HG02642 (cell line): ENCODE measurements at regions not wholly inside any gene's neighbourhood (a gene's known extent, or its start where the extent isn't known, plus 50 kb on each side); places are given as distances from the start of the nearest gene placed in this dataset.

ENCODE experiments used
- ATAC-seq: cut with Tn5 transposase; IDR thresholded peaks from one replicate; pipeline ENCODE4 v1.9.1; 2021; ENCODE audit warnings: mild to moderate bottlenecking; ENCODE audit not compliant: unreplicated experiment, poor library complexity

DNA sequence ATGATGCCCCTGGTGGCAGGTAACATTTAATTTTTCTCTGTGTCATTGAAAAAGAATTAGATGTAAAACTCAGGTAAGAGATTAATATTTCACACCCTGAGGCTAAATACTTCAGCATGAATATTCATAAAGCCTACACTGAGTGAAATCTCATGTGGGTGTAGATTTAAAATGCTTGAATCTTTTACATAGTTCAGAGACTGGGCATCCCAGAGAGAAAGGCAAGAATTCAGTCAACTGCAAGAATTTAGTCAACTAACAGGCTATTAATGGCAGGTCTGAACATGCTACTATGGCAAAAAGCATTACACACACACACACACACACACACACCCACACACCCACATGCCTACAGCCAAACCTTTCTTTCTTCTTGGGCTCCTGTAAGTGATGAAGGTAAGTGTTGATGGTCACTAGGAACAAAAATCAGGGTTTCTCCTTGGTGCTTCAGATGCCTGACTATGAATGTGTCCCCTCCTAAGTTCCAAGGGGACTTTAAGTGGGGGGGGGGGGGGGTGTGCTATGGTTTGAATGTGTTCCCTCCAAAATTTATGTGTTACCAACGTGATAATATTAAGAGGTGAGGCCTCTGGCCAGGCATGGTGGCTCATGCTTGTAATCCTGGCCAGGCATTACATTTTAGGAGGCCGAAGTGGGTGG is 63.7 kb upstream of the PSMD7 start:
- no peak for ATAC-seq

DNA sequence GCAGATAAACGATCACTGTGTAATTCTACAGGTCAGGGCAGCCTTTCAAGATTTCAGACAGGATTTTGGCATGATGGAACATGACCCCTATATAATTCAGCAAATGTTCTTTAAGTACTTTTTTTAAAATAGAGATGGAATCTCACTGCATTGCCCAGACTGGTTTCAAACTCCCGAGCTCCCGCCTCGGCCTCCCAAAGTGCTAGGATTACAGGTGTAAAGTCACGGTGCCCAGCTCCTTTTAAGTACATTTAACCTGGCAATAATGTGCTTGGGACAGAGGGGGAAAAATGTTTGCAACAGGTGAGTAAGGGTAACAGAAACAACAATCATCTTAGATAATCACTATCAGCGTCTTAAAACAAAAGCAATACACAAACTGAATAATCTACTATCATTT is 66.5 kb upstream of the PSMD7 start:
- ATAC-seq = no peak

DNA sequence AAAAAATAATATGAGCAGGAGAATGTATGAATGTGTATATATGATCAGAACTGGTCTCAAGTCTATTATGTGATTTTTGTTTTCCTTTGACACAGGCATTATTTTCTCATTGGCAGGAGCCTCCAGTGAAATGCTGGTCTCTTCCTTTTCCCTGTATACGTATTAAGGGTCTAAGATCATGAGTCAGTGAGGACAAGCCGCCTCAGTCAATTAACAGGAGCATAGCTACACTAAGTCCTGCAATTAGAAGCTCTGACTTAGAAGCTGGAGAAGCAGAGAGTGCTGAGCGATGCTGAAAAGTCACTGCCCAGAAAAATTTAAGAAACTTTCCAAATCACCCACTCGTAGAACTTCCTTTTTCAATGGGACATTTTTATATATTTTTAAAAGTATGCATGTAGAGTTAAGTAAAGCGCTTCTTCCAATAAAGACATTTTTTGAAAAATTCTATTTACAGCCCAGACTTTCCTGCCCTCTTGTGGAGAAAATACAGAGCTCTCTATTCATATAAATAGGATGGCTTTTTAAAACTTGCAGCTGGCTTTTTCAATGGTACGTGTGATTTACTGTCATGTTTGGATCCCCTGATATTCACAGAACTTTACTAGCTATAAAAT is 70.2 kb upstream of the PSMD7 start:
- ATAC-seq = no peak

DNA sequence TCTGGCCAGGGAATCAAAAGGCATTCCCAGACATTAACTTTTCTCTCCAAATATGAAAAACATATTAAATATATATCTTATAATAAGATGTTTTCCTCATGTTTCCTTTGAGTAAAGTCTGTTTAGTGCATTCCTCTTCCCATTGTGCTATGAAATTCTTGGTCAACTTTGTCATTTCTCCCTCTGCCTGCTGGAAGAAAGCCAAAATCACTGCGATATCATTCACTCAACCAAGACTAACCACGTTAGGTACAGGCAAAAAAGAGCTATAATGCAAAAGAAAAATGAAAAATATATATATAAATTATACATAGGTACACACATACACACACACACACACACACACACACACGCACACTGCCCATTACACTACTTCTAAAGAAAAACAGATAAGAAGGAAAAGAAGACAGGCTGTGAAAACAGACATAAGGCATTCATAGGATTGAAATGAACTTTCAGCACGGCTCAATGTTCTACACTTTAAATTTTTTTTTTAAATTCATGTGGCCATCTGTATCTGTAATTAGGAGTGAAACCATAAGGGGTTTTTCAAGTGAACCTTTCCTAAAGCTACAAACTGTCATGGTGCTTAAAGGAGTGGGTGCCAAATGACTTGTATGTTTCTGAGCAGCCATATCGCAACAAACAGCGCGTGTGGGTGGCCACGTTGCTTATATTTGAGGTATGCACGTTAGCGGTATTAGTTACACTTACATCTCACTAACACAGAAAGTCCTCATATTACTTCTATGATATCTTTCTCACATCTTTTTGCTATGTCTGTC is 71.6 kb upstream of the PSMD7 start:
- no peak for ATAC-seq

DNA sequence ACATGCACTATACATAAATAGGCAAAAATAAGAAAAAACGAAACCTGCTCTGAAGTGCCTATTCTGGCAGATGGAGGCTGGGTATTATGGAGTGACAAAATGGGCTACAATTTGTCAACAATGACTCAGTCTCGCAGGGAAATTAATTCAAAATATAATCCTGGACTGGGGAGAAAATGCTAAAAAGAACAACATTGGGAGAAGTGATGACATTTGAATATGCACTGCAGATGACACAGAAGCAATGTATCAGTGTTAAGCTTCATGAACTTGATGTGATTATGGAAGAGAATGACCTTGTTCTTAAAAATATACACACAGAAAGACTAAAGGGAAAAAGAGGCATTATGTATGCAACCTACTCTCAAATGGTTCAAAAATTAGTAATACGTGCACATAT is 74.8 kb upstream of the PSMD7 start:
- ATAC-seq = no peak

DNA sequence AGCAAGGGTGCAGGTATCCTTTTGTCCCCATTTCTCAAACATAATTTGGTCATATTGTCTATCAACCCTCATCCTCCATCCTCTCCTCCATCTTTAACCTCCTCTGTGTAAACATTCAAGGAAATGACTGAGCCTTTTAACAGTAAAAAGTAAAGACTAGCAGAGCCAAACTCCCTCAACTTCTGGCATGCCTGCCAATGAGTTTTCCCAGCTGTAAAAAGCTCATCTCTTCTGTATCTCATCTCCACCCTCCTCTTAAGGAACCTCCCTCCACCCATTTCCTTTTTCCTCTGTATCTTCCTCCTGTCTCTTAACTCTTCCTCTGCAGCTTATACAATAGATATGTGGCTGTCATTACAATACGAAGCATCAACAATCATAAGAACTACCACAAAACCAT is 76.9 kb upstream of the PSMD7 start:
- ATAC-seq = no peak

DNA sequence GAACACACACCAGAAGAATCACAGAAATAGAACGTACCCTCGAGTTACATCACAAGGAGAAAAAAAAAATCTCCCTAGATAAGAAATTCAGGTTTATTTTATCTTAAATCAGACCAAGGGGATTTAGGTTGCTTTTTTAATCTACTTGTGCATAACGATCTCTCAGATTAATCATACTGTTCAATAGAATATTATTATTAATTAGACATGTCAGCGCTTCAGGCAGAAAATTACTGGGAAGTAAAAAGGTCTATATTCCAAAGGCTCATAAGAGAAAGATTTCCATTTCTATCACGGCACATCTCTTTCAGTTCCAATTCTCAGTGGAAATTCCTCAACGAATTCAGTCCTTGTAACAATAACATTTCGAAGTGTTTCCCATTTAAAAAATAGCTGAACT is 77.7 kb upstream of the PSMD7 start:
- ATAC-seq = no peak

DNA sequence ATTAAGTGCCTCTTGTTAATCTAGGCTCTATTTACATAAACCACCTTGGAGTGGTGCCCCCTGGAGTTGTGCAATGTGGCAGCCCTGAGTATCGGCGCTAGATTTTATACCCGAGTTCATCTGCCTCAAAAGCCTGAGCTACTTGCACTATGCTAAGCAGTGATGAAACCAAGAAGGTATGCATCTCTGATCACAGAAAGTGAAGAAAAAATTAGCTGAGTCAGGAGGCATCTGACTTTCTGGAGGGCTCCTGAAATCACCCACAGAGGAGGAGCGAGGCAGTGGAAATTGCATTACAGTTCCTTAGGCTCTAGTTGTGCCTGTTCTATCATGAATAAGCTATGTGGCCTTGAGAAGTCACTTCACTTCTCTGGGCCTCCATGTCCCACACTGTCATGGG is 80.3 kb upstream of the PSMD7 start:
- ATAC-seq = no peak

DNA sequence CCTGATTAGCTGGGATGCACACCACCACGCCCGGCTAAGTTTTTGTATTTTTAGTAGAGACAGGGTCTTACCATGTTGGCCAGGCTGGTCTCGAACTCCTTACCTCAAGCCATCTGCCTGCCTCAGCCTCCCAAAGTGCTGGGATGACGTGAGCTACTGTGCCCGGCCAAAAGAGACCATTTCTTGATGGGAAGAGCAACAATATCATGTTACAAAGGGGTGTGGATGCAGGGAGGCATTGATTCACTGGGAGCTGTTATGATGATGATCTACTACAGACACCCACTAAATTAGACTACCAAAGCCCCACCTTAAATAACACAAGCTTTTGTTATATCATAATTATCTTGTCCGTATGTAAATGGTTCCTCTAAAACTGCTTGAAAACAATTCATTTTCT is 81.4 kb upstream of the PSMD7 start:
- ATAC-seq = no peak

DNA sequence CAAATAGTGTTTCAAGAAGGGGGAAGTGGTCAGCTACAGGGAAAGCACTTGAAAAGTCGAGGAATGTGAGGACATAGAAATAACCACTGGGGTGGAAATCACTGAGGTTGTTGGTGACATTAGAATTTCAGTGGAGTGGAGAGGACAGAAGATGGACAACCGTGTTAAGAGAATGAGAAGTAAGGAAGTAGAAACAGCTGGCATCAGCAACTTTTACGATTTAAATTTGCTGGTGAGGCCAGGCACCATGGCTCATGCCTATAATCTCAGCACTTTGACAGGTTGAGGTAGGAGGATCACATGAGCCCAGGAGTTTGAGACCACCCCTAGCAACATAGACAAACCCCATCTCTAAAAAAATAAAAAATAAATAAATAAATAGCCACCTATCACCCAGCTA is 83.2 kb upstream of the PSMD7 start:
- ATAC-seq = no peak

DNA sequence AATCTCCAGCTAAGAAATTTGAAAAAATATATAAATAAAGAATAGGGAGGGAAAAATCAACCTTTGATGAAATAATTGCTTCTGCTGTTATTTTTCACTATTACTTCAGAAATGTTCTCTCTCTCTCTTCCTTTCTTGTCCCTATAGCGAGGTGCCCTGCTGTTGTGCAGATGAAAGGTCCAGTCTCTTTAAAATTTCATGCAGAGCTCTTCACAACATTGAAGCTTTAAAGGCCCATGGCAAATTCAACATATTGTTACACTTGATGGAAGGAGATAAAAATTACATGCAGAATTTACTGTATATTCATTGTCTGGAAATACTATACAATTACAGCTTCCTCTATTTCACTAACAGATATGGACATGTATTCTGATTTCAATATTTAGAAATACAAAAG is 86.4 kb upstream of the PSMD7 start:
- no peak for ATAC-seq

DNA sequence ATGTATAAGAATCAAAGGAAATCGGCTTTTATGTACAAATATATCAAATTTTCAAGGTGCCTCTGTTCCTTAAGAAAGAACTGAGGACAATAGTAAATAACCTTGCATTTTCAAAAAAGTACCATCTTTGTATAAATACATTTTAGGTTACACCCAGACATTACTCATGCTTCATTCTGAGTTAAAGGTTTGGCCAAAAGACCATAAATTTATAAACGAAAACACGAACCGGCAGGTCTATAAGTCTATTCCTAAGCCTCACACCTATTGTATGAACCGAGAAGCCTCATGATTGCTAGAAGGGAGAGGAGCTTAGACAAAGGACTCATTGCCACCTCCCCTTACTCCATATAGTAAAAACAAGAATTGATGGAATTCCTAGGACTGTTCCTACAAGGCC is 94.6 kb upstream of the PSMD7 start:
- ATAC-seq = no peak

DNA sequence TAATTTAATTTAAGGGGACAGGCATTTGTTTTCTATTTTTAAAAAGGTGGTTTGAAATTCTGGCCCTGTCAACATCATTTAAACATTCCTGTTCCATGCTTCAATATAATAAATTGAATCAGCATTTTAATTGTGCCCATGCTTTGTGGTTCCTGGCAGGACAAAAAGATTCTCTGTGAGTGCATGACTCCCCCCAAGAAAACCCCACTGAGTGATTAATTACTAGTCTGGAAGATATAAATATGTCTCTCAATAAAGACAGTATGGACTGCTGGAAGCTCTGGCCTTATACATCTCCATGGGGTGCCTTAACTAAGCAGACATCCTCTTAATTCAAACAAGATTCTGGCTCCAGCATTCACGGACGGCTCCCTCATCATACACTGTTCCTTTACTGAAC is 95.0 kb upstream of the PSMD7 start:
- no peak for ATAC-seq

DNA sequence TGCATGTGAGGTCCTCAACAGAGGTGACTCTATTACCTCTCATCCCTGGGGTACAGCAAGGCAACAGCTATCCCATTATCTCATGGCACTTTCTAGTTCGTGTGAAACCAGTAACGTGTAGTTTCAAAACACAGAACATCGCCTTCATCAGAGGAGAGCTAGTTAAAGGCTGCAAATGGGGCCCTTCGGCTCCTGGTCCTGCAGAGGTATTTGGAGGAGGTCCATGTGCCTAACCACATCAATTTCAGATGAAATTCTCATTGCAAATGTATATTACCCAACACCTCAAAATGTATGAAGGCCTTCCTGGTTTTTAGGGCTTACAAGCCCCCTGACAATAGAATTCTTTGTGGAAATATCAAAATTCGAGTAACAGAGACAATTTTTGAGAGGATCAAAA is 95.7 kb upstream of the PSMD7 start:
- ATAC-seq = no peak

DNA sequence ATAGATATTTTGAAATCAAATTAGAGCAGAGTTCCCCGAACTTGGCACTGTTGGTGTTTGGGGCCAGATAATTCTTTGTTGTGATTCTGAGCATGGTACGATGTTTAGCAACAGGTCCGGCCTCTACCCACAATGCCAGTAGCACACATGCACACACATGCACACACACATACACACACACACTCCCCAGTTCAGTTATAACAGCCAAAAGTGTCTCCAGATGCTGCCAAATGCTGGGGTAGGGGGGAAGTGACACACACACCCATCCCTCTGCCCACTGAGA is 96.8 kb upstream of the PSMD7 start:
- ATAC-seq = no peak

DNA sequence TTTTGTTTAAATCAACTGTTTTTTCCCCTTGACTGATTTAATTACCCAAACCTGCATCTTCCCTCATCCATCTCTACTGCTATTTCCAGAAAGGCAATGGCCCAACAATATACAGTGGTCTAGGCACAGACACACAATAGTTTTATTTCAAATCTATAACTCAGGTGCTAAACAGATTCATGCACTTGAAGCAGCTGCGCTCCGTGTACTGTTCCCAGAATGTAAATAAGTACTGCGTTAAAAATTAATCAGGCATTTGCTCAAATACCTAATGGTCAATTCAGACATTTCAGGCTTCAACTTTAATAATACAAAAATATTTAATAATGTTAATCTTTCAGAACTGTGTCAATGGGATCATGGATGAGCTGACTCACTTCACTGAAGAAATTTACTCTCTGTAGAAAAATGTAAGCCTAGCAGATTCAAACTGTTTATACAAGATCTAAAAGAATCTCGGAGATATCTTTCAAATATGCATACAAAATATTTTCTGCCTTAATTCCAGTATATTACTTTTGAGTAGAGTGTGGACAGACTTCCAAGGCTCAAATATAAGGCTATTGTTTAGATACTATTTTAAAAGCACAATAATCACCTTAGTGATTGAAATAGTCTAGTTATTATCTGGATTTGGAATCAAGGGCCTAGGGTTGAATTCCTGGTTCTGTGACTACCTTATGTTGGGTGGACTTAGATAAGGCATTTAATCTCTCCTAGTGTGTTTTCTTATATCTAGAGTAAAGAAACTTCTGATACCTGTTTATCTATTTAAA is 97.4 kb upstream of the PSMD7 start:
- no peak for ATAC-seq

DNA sequence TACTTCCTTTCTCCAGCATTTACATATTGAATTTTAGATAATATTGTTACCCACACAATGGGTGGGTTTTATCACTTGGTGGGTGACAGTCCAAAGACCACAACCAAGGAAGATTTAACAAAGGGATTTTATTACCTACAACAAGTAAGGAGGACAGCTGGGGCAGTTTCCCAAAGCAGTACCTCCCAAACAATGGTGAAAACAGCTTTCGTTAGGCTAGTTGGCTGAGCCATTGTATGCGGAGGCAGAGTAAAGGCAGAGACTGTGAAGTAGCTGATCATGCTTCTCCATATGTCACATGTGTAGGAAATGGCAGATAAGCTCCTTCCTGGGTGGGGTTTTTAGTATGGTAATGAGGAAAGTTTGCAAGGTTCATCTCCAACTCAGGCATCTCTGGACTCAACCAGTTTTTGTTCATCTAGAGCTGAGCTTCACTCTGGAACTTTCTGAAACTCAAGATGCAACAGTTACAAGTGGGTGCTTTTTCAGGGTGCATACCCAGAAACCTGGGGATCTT is 104.3 kb upstream of the PSMD7 start:
- ATAC-seq = no peak

DNA sequence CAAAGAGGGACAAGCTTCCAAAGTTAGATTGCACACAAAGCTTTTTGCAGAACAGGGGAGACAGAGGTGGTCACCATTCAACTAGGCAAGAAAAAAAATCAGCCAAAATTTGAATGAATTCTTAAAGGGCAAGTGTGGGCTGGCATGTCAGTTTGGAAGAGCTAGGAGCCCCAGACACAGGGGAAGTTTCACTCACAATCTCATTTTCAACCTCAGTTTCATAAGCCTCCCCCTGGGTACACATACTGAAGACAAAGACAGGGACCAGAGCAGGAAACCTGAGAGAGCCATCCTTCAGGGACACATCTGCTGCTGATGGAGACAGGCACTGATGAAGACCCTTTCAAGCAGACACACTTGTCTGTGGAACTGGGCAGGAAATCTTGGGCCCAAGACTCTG is 106.3 kb upstream of the PSMD7 start:
- ATAC-seq = no peak

DNA sequence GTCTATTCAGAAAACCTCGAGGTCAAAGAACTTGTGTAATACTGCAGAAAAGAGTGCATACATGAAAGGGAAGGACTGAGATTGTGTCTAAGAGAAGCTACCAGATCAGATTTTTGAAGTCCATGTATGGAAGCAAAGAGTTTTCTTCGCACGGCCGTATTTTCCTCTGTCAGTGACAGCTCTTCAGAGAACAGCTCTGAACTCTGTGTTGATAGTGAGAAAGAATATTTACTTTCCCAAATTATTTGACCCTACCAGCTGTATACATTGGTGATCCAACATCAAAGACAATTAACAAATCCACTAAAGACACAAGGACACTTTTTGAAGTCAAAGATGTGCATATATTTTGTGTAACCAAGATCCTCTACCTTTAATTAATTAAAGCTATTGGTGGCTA is 107.8 kb upstream of the PSMD7 start:
- no peak for ATAC-seq

DNA sequence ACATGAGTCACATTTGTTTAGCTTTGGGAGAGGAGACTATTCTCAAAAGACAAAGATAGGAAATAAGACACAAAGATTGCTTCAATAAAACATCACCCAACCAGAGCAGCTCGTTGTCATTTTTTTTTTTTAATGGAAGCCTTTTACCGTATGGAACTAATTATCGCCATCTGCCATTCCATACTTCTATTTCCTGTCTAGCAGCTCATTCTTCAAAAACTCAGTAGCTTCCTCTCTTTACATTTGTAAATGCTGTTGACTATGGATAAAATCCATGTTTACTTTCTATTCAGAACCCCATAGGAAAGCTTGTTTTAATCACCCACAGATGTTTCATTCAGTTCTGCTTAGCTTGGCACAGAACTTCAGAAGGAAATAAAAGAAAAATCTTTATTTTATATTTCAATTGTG is 110.0 kb upstream of the PSMD7 start:
- ATAC-seq = no peak

DNA sequence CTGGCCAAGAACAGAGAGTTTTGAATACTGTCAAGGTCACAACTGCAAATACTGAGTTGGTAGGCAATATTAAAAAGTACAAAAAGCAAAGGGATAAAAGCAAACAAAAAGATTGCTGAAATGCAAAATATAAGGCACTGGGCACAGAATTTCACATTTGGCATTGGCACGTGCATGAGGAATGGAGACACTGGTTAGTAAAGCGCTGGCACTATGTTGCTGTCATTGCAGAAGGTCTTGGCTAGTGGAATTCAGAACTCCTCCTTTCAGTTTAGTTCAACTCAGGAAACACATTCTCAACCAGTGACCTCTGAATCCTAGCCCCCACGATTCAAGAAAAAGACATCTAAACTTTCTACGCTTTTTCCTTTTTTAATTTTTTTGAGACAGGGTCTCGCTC is 111.8 kb upstream of the PSMD7 start:
- no peak for ATAC-seq
